HG03139 (cell line): ENCODE measurements at regions not wholly inside any gene's neighbourhood (a gene's known extent, or its start where the extent isn't known, plus 50 kb on each side); places are given as distances from the start of the nearest gene placed in this dataset.

Source experiments
- ATAC-seq: cut with Tn5 transposase; IDR thresholded peaks from one replicate; pipeline ENCODE4 v1.9.1; 2021; ENCODE audit not compliant: unreplicated experiment

- ATAC-seq = no peak
Observed at GRCh38 chr2:12105180-12105579, 358.7 kb downstream of the LPIN1 start.

GRCh38 chr2:12106440-12107080 is 360.1 kb downstream of the LPIN1 start:
- ATAC-seq = no peak

- no peak for ATAC-seq
Observed at GRCh38 chr2:12107321-12107720, 360.9 kb downstream of the LPIN1 start.

- no peak for ATAC-seq
Observed at GRCh38 chr2:12107939-12108338, 361.5 kb downstream of the LPIN1 start.

- ATAC-seq = no peak
Observed at GRCh38 chr2:12109363-12110017, 363.1 kb downstream of the LPIN1 start.

GRCh38 chr2:12110074-12110473 is 363.6 kb downstream of the LPIN1 start:
- no peak for ATAC-seq

- ATAC-seq = no peak
Observed at GRCh38 chr2:12110481-12110880, 364.0 kb downstream of the LPIN1 start.

- ATAC-seq = no peak
Observed at GRCh38 chr2:12113412-12113811, 367.0 kb downstream of the LPIN1 start.

- no peak for ATAC-seq
Observed at GRCh38 chr2:12114816-12115215, 368.4 kb downstream of the LPIN1 start.

GRCh38 chr2:12116228-12116750 is 369.9 kb downstream of the LPIN1 start:
- ATAC-seq = peak; percentile 66

- no peak for ATAC-seq
Observed at GRCh38 chr2:12119841-12120240, 373.4 kb downstream of the LPIN1 start.

- ATAC-seq = no peak
Observed at GRCh38 chr2:12120281-12121150, 374.1 kb downstream of the LPIN1 start.

GRCh38 chr2:12124790-12125189 is 378.4 kb downstream of the LPIN1 start:
- ATAC-seq = no peak

GRCh38 chr2:12126318-12126717 is 379.9 kb downstream of the LPIN1 start:
- ATAC-seq = no peak

GRCh38 chr2:12127638-12128037 is 381.2 kb downstream of the LPIN1 start:
- no peak for ATAC-seq

- no peak for ATAC-seq
Observed at GRCh38 chr2:12131975-12132374, 385.5 kb downstream of the LPIN1 start.

- no peak for ATAC-seq
Observed at GRCh38 chr2:12141618-12142258, 395.3 kb downstream of the LPIN1 start.

GRCh38 chr2:12151716-12152115 is 405.3 kb downstream of the LPIN1 start:
- no peak for ATAC-seq

- ATAC-seq = no peak
Observed at GRCh38 chr2:12152888-12153287, 406.5 kb downstream of the LPIN1 start.

GRCh38 chr2:12155303-12156051 is 409.0 kb downstream of the LPIN1 start:
- no peak for ATAC-seq
